Right atrium auricular region (tissue), 2 donors: ENCODE measurements at regions not wholly inside any gene's neighbourhood (a gene's known extent, or its start where the extent isn't known, plus 50 kb on each side); places are given as distances from the start of the nearest gene placed in this dataset.

ENCODE experiments used
- DNase-seq: peaks from one replicate; pipeline ENCODE4 v3.0.0-alpha.2; 2019; ENCODE audit warnings: low spot score
- H3K27ac ChIP-seq, 2 donors: fragments of 200-600 bp; sonication (generic); 1 replicate in 1 of 2; 2 replicates in 1 of 2; pipeline ENCODE4 v1.5.1; 2016 to 2019
- H3K27me3 ChIP-seq, 2 donors: fragments of 200-600 bp; sonication (generic); one replicate each; pipeline versions ENCODE4 v1.5.1 to v1.6.0; 2017 to 2019
- H3K36me3 ChIP-seq: fragments of 200-600 bp; sonication (generic); one replicate; pipeline ENCODE4 v1.5.1; 2016
- H3K4me1 ChIP-seq, 2 donors: fragments of 200-600 bp; sonication (generic); one replicate each; pipeline versions ENCODE4 v1.5.1 to v1.6.0; 2017 to 2019
- H3K4me3 ChIP-seq, 2 donors: fragments of 200-600 bp; sonication (generic); 1 replicate in 1 of 2; 2 replicates in 1 of 2; pipeline ENCODE4 v1.5.1; 2017 to 2019; ENCODE audit warnings: mild to moderate bottlenecking in 1 of 2, moderate library complexity in 1 of 2
- H3K9me3 ChIP-seq, 2 donors: fragments of 200-600 bp; sonication (generic); one replicate each; pipeline ENCODE4 v1.5.1; 2019
- CTCF ChIP-seq, 2 donors: fragments of 200-600 bp; sonication (generic); IDR thresholded peaks; one replicate each; pipeline ENCODE4 v1.5.1; 2019; ENCODE audit warnings: antibody characterized with exemption in 2 of 2

GRCh38 chr1:30188999-30189398 lies 534.4 kb downstream of the MATN1 start:
- no peak overlapping the region for H3K27ac ChIP-seq
- H3K4me1 ChIP-seq, result no peaks in the 10 kb centered on the region
- H3K36me3 ChIP-seq, result no peaks in the 10 kb centered on the region
- no peak overlapping the region for H3K4me3 ChIP-seq
- H3K9me3 ChIP-seq, result no peaks in the 10 kb centered on the region
- H3K27me3 ChIP-seq, result no peaks in the 10 kb centered on the region
- no peak for TF ChIP-seq CTCF (IDR thresholded peaks at IDR 0.05)
- DNase-seq, result no peak

- no peaks in the 10 kb centered on the region for H3K9me3 ChIP-seq
- no peak for DNase-seq
- no peaks in the 10 kb centered on the region for H3K36me3 ChIP-seq
- no peak overlapping the region for H3K27ac ChIP-seq
- H3K27me3 ChIP-seq, result no peaks in the 10 kb centered on the region
- TF ChIP-seq CTCF (IDR thresholded peaks at IDR 0.05), result no peak
- H3K4me3 ChIP-seq, result no peak overlapping the region
- no peaks in the 10 kb centered on the region for H3K4me1 ChIP-seq
Observed at GRCh38 chr1:30188329-30188728, 535.1 kb downstream of the MATN1 start.

- Histone ChIP-seq H3K27ac (no peak overlapping the region), H3K4me1 (no peaks in the 10 kb centered on the region), H3K36me3 (no peaks in the 10 kb centered on the region), H3K27me3 (no peaks in the 10 kb centered on the region), H3K9me3 (no peaks in the 10 kb centered on the region), H3K4me3 (no peak overlapping the region)
- TF ChIP-seq CTCF (IDR thresholded peaks at IDR 0.05), result no peak
- no peak for DNase-seq
Observed at GRCh38 chr1:30187413-30188023, 535.9 kb downstream of the MATN1 start.

- H3K27me3 ChIP-seq, result no peaks in the 10 kb centered on the region
- no peak for TF ChIP-seq CTCF (IDR thresholded peaks at IDR 0.05)
- no peak overlapping the region for H3K27ac ChIP-seq
- no peaks in the 10 kb centered on the region for H3K4me1 ChIP-seq
- no peaks in the 10 kb centered on the region for H3K36me3 ChIP-seq
- no peaks in the 10 kb centered on the region for H3K9me3 ChIP-seq
- DNase-seq, result no peak
- no peak overlapping the region for H3K4me3 ChIP-seq
Observed at GRCh38 chr1:30186586-30186985, 536.8 kb downstream of the MATN1 start.

GRCh38 chr1:30185809-30186208 lies 537.6 kb downstream of the MATN1 start:
- H3K27me3 ChIP-seq, result no peaks in the 10 kb centered on the region
- no peak for TF ChIP-seq CTCF (IDR thresholded peaks at IDR 0.05)
- no peak overlapping the region for H3K4me3 ChIP-seq
- no peaks in the 10 kb centered on the region for H3K4me1 ChIP-seq
- H3K27ac ChIP-seq, result no peak overlapping the region
- H3K36me3 ChIP-seq, result no peaks in the 10 kb centered on the region
- no peaks in the 10 kb centered on the region for H3K9me3 ChIP-seq
- DNase-seq, result no peak

- no peak for TF ChIP-seq CTCF (IDR thresholded peaks at IDR 0.05)
- Histone ChIP-seq H3K4me1 (no peaks in the 10 kb centered on the region), H3K27me3 (no peaks in the 10 kb centered on the region), H3K4me3 (no peak overlapping the region), H3K27ac (no peak overlapping the region), H3K9me3 (no peaks in the 10 kb centered on the region), H3K36me3 (no peaks in the 10 kb centered on the region)
- no peak for DNase-seq
Observed at GRCh38 chr1:30185313-30185712, 538.1 kb downstream of the MATN1 start.
